Stimulated activated effector memory CD8-positive, alpha-beta T cell treated with anti-CD3 and anti-CD28 coated beads, Interleukin-12 subunit alpha, Interleukin-12 subunit beta, amount 100 ng/mL, for 72 hours (primary cell): ENCODE measurements at regions not wholly inside any gene's neighbourhood (a gene's known extent, or its start where the extent isn't known, plus 50 kb on each side); places are given as distances from the start of the nearest gene placed in this dataset.
"Not testable (repeated sequence)": the region's sequence is repeated elsewhere in the genome, so short reads cannot be mapped to it uniquely, and the experiment has no call there.

Source experiments
- ATAC-seq: fragments of 150-1000 bp; cut with Tn5 transposase; 2 replicates; pipeline ENCODE4 v1.10.0; 2021
- DNase-seq, 2 donors: peaks; one replicate each; pipeline ENCODE4 v3.0.0; 2021 to 2022; ENCODE audit warnings: low spot score in 2 of 2
- H3K27ac Mint-ChIP-seq: one replicate; pipeline ENCODE4 v1.8.0; 2022; ENCODE audit warnings: mild to moderate bottlenecking, mixed read lengths
- H3K36me3 Mint-ChIP-seq: one replicate; pipeline ENCODE4 v1.8.0; 2022; ENCODE audit warnings: mild to moderate bottlenecking, mixed read lengths
- H3K4me1 Mint-ChIP-seq: one replicate; pipeline ENCODE4 v1.8.0; 2022; ENCODE audit warnings: mixed read lengths
- H3K4me3 Mint-ChIP-seq: one replicate; pipeline ENCODE4 v1.8.0; 2022; ENCODE audit warnings: mild to moderate bottlenecking, mixed read lengths
- H3K9me3 Mint-ChIP-seq: one replicate; pipeline ENCODE4 v1.8.0; 2022; ENCODE audit warnings: mixed read lengths

DNA sequence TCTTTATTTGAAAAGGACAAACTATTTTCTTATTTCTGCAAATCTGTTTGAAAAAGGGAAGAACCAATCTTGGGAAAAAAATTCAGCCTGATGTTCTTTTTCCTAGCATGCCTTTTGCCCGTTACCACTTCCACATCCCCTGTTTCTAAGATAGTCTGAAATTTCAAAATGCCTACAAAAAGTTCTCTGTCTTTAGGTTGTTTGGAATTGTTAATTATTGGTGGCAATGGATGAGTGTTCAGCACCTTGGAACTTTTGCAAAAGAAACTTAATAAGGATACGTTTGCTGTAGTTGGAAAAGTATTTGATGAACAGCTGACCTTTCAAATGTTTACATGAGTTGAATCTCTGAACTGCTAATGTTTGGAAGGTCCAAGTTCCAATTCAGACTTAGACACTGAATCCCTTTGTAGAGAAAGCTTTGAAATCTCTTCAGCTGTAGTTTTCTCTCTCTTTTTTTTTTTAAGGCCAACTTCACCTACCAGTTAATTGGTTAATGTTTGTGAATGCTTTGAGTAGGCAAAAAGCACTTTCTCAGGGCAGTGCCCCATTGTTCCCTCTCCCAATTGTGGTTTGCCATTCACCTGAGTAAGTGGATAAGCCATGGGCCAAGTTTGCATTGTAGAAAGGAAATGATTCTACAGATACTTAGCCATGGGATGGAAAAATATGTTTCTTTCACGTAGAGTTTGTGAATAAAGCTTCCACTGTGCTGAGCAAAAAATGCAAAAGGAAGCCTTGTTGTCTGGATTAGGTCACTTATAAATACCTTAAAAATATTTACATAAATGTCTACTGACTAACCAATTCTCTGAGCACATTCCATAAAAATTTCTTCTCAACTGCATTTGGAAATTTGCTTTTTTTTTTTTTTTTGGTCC, 156.4 kb upstream of the ELL2 start:
- no peaks in the 10 kb centered on the region for H3K36me3 Mint-ChIP-seq
- H3K4me1 Mint-ChIP-seq: peaks cover 23% of the 10 kb centered on the region
- no peak overlapping the region for H3K4me3 Mint-ChIP-seq
- no peaks in the 10 kb centered on the region for H3K9me3 Mint-ChIP-seq
- no peak for ATAC-seq
- no peak overlapping the region for H3K27ac Mint-ChIP-seq
- DNase-seq: no peak

DNA sequence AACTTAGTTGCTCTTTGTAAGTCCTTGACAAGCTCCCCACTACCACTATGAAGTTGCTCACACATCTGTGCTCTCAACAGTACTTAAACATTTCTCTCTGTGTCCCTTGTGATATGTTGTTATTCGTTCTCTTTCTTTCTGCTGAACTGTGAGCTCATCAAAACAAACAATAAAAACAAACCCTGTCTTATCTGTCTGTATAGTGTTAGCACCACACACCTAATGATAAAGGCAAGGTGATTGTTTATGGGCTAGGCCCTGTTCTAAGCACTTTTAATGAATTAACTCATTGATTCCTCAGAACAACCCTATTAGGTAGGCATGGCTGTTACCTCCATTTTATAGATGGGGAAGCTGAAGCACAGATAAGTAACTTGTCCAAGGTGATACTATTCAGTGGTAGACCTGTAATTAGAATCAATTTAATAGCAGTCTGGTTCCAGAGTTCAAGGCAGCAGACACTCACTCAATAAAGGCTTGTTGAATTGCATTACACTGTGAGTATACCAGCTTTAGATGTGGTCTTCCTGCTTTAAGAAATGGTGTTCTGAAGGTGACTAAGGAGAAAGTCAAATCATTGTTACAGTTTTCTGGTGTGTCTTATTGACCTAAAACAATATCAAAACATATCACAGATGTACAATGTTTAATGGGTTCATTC, 153.6 kb upstream of the ELL2 start:
- ATAC-seq (peak; percentile 1), DNase-seq (no peak)
- no peak overlapping the region for H3K4me3 Mint-ChIP-seq
- peaks cover 33% of the 10 kb centered on the region for H3K4me1 Mint-ChIP-seq
- no peaks in the 10 kb centered on the region for H3K9me3 Mint-ChIP-seq
- no peaks in the 10 kb centered on the region for H3K36me3 Mint-ChIP-seq
- peak overlapping the region; percentile 4 for H3K27ac Mint-ChIP-seq

GRCh38 chr5:96114736-96115135, 153.1 kb upstream of the ELL2 start:
- peak in 1 of 2 donors; percentile 56 for DNase-seq
- Mint-ChIP-seq H3K4me3 (no peak overlapping the region), H3K9me3 (no peaks in the 10 kb centered on the region), H3K36me3 (no peaks in the 10 kb centered on the region), H3K4me1 (peaks cover 36% of the 10 kb centered on the region), H3K27ac (no peak overlapping the region)
- ATAC-seq: peak; percentile 94

DNA sequence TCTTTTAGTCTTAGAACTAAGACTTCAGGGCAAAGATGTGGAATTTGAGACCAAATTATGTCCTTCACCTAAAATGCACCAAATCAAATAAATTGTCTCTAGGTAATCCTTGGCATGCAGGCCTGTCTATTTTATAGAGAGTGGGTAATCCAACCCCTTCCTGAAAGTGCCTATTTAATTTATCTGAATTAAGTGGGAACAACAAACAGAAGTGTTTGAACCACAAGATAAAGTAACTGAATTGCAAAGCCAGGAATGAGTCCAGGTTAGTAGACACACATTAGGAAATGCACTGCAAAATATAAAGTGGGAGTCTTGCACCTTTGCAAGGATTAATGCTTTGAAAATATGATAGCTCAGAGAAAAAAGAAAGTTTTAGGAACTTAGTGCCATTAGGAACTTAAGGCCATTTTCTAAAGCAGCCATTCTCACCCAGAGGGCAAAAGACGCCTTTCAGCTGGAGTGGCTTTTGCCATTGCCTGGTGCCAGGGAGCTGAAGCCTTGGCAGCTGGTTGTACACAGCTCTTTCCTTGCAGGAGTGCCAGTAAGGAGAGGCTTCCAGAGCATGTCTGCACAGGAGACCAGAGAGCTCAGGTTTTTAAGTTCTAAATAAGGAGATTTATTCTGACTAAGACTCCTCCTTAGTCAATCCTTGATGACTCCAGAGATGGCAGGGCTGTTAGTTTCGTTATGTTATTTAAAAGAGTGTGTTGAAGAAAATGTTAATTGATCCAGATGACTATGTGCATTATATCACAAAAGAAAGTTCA, 151.7 kb upstream of the ELL2 start:
- DNase-seq (peak in 1 of 2 donors; percentile 65), ATAC-seq (peak; percentile 78)
- no peaks in the 10 kb centered on the region for H3K36me3 Mint-ChIP-seq
- no peaks in the 10 kb centered on the region for H3K9me3 Mint-ChIP-seq
- peaks cover 36% of the 10 kb centered on the region for H3K4me1 Mint-ChIP-seq
- H3K4me3 Mint-ChIP-seq: peak overlapping the region; percentile 7
- H3K27ac Mint-ChIP-seq: peak overlapping the region; percentile 70

DNA sequence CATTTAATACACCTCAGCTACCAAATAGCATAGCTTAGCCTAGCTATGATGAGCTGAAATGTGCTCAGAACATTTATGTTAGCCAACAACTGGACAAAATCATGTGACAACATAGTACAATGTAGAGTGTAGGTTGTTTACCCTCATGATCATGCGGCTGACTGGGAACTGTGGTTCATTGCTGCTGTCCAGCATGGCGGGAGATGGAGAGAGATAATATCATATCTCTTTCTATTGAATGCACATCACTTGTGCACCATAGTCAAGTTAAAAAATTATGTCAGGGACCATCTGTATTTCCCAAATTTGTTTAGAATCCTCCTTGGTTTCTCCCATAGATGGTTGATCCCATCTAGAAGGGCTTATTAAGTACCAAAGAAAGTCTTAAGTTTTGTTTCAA, 151.1 kb upstream of the ELL2 start:
- ATAC-seq (no peak), DNase-seq (no peak)
- no peaks in the 10 kb centered on the region for H3K36me3 Mint-ChIP-seq
- no peak overlapping the region for H3K4me3 Mint-ChIP-seq
- no peak overlapping the region for H3K27ac Mint-ChIP-seq
- no peaks in the 10 kb centered on the region for H3K9me3 Mint-ChIP-seq
- peaks cover 36% of the 10 kb centered on the region for H3K4me1 Mint-ChIP-seq

GRCh38 chr5:96112123-96112670, 150.5 kb upstream of the ELL2 start:
- DNase-seq: no peak
- ATAC-seq: no peak
- Mint-ChIP-seq H3K36me3 (no peaks in the 10 kb centered on the region), H3K27ac (no peak overlapping the region), H3K9me3 (no peaks in the 10 kb centered on the region), H3K4me3 (no peak overlapping the region), H3K4me1 (peaks cover 36% of the 10 kb centered on the region)

DNA sequence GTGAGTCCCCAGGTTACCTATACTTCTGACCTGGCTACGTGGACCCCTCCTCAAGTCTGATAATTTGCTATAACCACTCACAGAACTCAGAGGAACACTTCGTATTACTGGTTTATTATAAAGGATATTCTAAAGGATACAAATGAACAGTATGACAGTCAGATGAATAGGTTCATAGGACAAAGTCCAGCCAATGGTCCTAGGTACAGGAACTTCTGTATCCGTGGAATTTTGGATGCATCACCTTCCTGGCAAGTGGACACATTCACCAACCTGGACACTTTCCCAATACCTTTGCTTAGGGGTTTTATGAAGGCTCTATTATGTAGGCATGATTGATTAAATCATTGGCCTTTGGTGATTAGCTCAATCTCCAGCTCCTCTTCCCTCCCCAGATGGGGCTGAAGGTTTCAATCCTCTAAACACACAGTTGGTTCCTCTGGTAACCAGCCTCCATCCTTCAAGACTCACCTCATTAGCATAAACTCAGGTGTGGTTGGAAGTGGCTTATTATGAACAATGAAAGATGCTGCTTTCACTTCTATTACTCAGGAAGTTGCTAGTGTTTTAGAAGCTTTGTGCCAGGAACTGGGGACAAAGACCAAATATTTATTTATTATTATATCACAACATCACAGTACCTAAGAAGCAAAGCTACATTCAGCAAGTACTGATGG, 149.6 kb upstream of the ELL2 start:
- Mint-ChIP-seq H3K27ac (no peak overlapping the region), H3K4me3 (no peak overlapping the region), H3K36me3 (no peaks in the 10 kb centered on the region), H3K4me1 (peaks cover 36% of the 10 kb centered on the region), H3K9me3 (no peaks in the 10 kb centered on the region)
- peak; percentile 34 for ATAC-seq
- DNase-seq: no peak

- no peak overlapping the region for H3K27ac Mint-ChIP-seq
- H3K9me3 Mint-ChIP-seq: peaks cover 2% of the 10 kb centered on the region
Measured at GRCh38 chr5:96110300-96110699, 148.6 kb upstream of the ELL2 start.

GRCh38 chr5:96108629-96109028, 147.0 kb upstream of the ELL2 start:
- ATAC-seq, H3K9me3 Mint-ChIP-seq, H3K27ac Mint-ChIP-seq, H3K36me3 Mint-ChIP-seq, H3K4me3 Mint-ChIP-seq, DNase-seq: not testable (repeated sequence)
- peaks cover 17% of the 10 kb centered on the region for H3K4me1 Mint-ChIP-seq

More at GRCh38 chr5:96110300-96110699, 148.6 kb upstream of the ELL2 start:
- Mint-ChIP-seq H3K4me3 (no peak overlapping the region), H3K4me1 (peaks cover 32% of the 10 kb centered on the region), H3K36me3 (no peaks in the 10 kb centered on the region)
- no peak for DNase-seq
- ATAC-seq: no peak

GRCh38 chr5:96103829-96104228, 142.2 kb upstream of the ELL2 start:
- H3K36me3 Mint-ChIP-seq, H3K27ac Mint-ChIP-seq, H3K4me3 Mint-ChIP-seq, H3K9me3 Mint-ChIP-seq, ATAC-seq, DNase-seq, H3K4me1 Mint-ChIP-seq: not testable (repeated sequence)

- ATAC-seq: no peak
- H3K9me3 Mint-ChIP-seq: peaks cover 2% of the 10 kb centered on the region
- H3K4me3 Mint-ChIP-seq: no peak overlapping the region
- no peak overlapping the region for H3K27ac Mint-ChIP-seq
- no peaks in the 10 kb centered on the region for H3K36me3 Mint-ChIP-seq
- DNase-seq: no peak
- H3K4me1 Mint-ChIP-seq: no peaks in the 10 kb centered on the region
Measured at GRCh38 chr5:96101358-96102089, 139.9 kb upstream of the ELL2 start.

DNA sequence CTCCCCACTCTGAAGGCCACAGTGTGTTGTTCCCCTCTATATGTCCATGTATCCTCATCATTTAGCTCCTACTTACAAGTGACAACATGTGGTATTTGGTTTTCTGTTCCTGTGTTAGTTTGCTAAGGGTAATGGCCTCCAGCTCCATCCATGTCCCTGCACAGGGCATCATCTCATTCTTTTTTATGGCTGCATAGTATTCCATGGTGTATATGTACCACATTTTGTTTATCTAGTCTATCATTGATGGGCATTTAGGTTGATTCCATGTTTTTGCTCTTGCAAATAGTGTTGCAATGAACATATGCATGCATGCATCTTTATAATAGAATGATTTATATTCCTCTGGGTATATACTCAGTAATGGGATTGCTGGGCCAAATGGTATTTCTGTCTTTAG, 135.8 kb upstream of the ELL2 start:
- H3K9me3 Mint-ChIP-seq, ATAC-seq, DNase-seq, H3K27ac Mint-ChIP-seq, H3K4me1 Mint-ChIP-seq, H3K36me3 Mint-ChIP-seq, H3K4me3 Mint-ChIP-seq: not testable (repeated sequence)

GRCh38 chr5:96096724-96097123, 135.1 kb upstream of the ELL2 start:
- H3K4me3 Mint-ChIP-seq: no peak overlapping the region
- DNase-seq: no peak
- H3K9me3 Mint-ChIP-seq: no peaks in the 10 kb centered on the region
- H3K4me1 Mint-ChIP-seq: no peaks in the 10 kb centered on the region
- no peaks in the 10 kb centered on the region for H3K36me3 Mint-ChIP-seq
- no peak overlapping the region for H3K27ac Mint-ChIP-seq
- ATAC-seq: no peak

GRCh38 chr5:96094904-96095303, 133.3 kb upstream of the ELL2 start:
- no peak overlapping the region for H3K27ac Mint-ChIP-seq
- no peaks in the 10 kb centered on the region for H3K4me1 Mint-ChIP-seq
- ATAC-seq (no peak), DNase-seq (no peak)
- H3K9me3 Mint-ChIP-seq: no peaks in the 10 kb centered on the region
- no peaks in the 10 kb centered on the region for H3K36me3 Mint-ChIP-seq
- no peak overlapping the region for H3K4me3 Mint-ChIP-seq
